GM12878 (cell line): ENCODE measurements at regions not wholly inside any gene's neighbourhood (a gene's known extent, or its start where the extent isn't known, plus 50 kb on each side); places are given as distances from the start of the nearest gene placed in this dataset.

Experiments
- CBFB ChIP-seq: IDR thresholded peaks from 2 replicates; pipeline ENCODE4 v1.6.1; 2016; ENCODE audit warnings: antibody characterized with exemption, low read depth
- EED ChIP-seq: sonication (generic); IDR thresholded peaks from 2 replicates; pipeline ENCODE4 v1.6.1; 2016; ENCODE audit warnings: antibody characterized with exemption, low read depth
- GABPA ChIP-seq: IDR thresholded peaks from 2 replicates; pipeline ENCODE4 v1.6.1; 2014; ENCODE audit warnings: antibody characterized with exemption, low read depth, mild to moderate bottlenecking, inconsistent platforms
- IKZF2 ChIP-seq, 2 experiments: fragments of 450-650 bp; IDR thresholded peaks; 2 replicates each; pipeline ENCODE4 v1.6.1; 2017; ENCODE audit warnings: mild to moderate bottlenecking in 2 of 2, moderate library complexity in 2 of 2
- JUND ChIP-seq: IDR thresholded peaks from 2 replicates; pipeline ENCODE4 v1.6.1; 2012; ENCODE audit warnings: low read depth, mild to moderate bottlenecking, low read length, improper control_type of control experiment, moderate library complexity
- KLF5 ChIP-seq: fragments of 450-650 bp; IDR thresholded peaks from 2 replicates; pipeline ENCODE4 v1.6.1; 2014; ENCODE audit warnings: mild to moderate bottlenecking; ENCODE audit not compliant: partially characterized antibody
- NBN ChIP-seq: fragments of 450-650 bp; IDR thresholded peaks from 2 replicates; pipeline ENCODE4 v1.6.1; 2016
- NR2C1 ChIP-seq: fragments of 450-650 bp; IDR thresholded peaks from 2 replicates; pipeline ENCODE4 v1.6.1; 2017; ENCODE audit warnings: antibody characterized with exemption, mild to moderate bottlenecking, moderate library complexity
- POLR2AphosphoS2 ChIP-seq: IDR thresholded peaks from 2 replicates; pipeline ENCODE4 v1.6.1; 2011; ENCODE audit warnings: low read depth, mild to moderate bottlenecking, low read length, improper control_type of control experiment, moderate library complexity
- RAD51 ChIP-seq: fragments of 450-650 bp; IDR thresholded peaks from 2 replicates; pipeline ENCODE4 v1.6.1; 2016; ENCODE audit warnings: moderate library complexity, mild to moderate bottlenecking, inconsistent platforms
- RBBP5 ChIP-seq: fragments of 200-600 bp; sonication (generic); conservative IDR thresholded peaks from 2 replicates; pipeline ENCODE4 v1.6.1; 2016
- SP1 ChIP-seq: IDR thresholded peaks from one replicate; pipeline ENCODE4 v1.6.1; 2011; ENCODE audit warnings: low read depth, low read length
- SRF ChIP-seq, 2 experiments: IDR thresholded peaks; 2 replicates each; pipeline ENCODE4 v1.6.1; 2011; ENCODE audit warnings: low read depth in 2 of 2, low read length in 2 of 2, mild to moderate bottlenecking in 1 of 2, moderate library complexity in 1 of 2
- TCF12 ChIP-seq: IDR thresholded peaks from 2 replicates; pipeline ENCODE4 v1.6.1; 2011; ENCODE audit warnings: low read depth, mild to moderate bottlenecking, low read length
- TCF7 ChIP-seq: IDR thresholded peaks from 2 replicates; pipeline ENCODE4 v1.6.1; 2014; ENCODE audit warnings: antibody characterized with exemption, borderline replicate concordance
- ZNF207 ChIP-seq: fragments of 450-650 bp; IDR thresholded peaks from 2 replicates; pipeline ENCODE4 v1.6.1; 2014; ENCODE audit warnings: antibody characterized with exemption, mild to moderate bottlenecking, borderline replicate concordance
- TF ChIP-seq, protein P1 (sequence below): fragments of 150-350 bp; IDR thresholded peaks from 2 replicates; pipeline ENCODE4 v1.6.1; 2016; ENCODE audit warnings: low read depth, low read length
- TF ChIP-seq, protein P2 (sequence below): fragments of 450-650 bp; IDR thresholded peaks from 2 replicates; pipeline ENCODE4 v1.6.1; 2014; ENCODE audit warnings: mild to moderate bottlenecking
- TF ChIP-seq, protein P3 (sequence below): IDR thresholded peaks from 2 replicates; pipeline ENCODE4 v1.6.1; 2012; ENCODE audit warnings: mild to moderate bottlenecking, low read depth, low read length
- TF ChIP-seq, protein P4 (sequence below): IDR thresholded peaks from 2 replicates; pipeline ENCODE4 v1.6.1; 2012; ENCODE audit warnings: low read depth, low read length, improper control_type of control experiment
- TF ChIP-seq, protein P5 (sequence below): fragments of 450-650 bp; IDR thresholded peaks from 2 replicates; pipeline ENCODE4 v1.6.1; 2017; ENCODE audit warnings: mild to moderate bottlenecking

DNA sequence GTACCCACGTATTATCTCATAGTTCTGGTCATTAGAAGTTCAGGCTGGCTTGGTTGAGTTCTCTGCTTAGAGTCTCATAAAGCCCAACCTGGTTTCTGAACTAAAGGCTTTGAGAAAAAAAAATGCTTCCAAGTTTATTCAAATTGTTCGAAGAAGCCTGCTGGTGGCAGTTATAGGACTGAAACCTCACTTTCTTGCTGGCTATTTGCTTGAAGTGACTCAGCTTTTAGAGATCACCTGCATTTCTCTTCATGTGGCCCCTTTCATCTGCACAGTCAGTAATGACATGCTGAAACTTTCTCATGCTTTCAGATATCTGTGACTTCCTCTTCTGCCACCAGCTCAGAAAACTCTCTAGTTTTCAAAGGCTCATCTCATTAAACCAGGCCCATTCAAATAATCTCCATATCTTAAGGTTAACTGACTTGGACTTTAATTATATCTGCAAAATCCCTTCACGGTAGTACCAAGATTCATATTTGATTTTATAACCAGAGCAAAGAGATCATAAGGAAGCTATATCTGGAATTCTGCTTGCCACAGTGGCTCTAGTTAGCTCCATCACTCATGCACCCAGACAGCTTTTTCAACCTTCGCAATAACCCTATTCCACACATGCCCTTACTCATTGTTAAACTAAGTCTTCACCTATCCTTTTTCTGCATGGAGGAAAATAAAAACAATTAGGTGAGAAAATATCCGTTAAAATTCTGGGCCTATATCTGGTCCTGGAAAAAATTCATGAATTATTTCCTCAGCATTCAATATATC is 433.8 kb upstream of the CBLB start (continued):
- TF ChIP-seq, protein P1, sequence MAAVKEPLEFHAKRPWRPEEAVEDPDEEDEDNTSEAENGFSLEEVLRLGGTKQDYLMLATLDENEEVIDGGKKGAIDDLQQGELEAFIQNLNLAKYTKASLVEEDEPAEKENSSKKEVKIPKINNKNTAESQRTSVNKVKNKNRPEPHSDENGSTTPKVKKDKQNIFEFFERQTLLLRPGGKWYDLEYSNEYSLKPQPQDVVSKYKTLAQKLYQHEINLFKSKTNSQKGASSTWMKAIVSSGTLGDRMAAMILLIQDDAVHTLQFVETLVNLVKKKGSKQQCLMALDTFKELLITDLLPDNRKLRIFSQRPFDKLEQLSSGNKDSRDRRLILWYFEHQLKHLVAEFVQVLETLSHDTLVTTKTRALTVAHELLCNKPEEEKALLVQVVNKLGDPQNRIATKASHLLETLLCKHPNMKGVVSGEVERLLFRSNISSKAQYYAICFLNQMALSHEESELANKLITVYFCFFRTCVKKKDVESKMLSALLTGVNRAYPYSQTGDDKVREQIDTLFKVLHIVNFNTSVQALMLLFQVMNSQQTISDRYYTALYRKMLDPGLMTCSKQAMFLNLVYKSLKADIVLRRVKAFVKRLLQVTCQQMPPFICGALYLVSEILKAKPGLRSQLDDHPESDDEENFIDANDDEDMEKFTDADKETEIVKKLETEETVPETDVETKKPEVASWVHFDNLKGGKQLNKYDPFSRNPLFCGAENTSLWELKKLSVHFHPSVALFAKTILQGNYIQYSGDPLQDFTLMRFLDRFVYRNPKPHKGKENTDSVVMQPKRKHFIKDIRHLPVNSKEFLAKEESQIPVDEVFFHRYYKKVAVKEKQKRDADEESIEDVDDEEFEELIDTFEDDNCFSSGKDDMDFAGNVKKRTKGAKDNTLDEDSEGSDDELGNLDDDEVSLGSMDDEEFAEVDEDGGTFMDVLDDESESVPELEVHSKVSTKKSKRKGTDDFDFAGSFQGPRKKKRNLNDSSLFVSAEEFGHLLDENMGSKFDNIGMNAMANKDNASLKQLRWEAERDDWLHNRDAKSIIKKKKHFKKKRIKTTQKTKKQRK, result no peak
- TF ChIP-seq, protein P2, sequence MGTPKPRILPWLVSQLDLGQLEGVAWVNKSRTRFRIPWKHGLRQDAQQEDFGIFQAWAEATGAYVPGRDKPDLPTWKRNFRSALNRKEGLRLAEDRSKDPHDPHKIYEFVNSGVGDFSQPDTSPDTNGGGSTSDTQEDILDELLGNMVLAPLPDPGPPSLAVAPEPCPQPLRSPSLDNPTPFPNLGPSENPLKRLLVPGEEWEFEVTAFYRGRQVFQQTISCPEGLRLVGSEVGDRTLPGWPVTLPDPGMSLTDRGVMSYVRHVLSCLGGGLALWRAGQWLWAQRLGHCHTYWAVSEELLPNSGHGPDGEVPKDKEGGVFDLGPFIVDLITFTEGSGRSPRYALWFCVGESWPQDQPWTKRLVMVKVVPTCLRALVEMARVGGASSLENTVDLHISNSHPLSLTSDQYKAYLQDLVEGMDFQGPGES, result no peak
- TF ChIP-seq CBFB, result peak; percentile 7; the same call in 1 of the 2 replicates
- peak in 1 of 2 experiments; percentile 70; a peak in 1 of 4 replicates for TF ChIP-seq SRF (IDR thresholded peaks at IDR 0.05; ENCODE audit: low read depth in 2 of 2, low read length in 2 of 2)
- no peak for TF ChIP-seq RBBP5
- no peak for TF ChIP-seq ZNF207
- TF ChIP-seq, protein P3, sequence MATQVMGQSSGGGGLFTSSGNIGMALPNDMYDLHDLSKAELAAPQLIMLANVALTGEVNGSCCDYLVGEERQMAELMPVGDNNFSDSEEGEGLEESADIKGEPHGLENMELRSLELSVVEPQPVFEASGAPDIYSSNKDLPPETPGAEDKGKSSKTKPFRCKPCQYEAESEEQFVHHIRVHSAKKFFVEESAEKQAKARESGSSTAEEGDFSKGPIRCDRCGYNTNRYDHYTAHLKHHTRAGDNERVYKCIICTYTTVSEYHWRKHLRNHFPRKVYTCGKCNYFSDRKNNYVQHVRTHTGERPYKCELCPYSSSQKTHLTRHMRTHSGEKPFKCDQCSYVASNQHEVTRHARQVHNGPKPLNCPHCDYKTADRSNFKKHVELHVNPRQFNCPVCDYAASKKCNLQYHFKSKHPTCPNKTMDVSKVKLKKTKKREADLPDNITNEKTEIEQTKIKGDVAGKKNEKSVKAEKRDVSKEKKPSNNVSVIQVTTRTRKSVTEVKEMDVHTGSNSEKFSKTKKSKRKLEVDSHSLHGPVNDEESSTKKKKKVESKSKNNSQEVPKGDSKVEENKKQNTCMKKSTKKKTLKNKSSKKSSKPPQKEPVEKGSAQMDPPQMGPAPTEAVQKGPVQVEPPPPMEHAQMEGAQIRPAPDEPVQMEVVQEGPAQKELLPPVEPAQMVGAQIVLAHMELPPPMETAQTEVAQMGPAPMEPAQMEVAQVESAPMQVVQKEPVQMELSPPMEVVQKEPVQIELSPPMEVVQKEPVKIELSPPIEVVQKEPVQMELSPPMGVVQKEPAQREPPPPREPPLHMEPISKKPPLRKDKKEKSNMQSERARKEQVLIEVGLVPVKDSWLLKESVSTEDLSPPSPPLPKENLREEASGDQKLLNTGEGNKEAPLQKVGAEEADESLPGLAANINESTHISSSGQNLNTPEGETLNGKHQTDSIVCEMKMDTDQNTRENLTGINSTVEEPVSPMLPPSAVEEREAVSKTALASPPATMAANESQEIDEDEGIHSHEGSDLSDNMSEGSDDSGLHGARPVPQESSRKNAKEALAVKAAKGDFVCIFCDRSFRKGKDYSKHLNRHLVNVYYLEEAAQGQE, result no peak; the same call in 1 of the 2 replicates
- peak; percentile 97 for TF ChIP-seq TCF12
- TF ChIP-seq RAD51, result peak; percentile 79
- no peak for TF ChIP-seq NR2C1
- TF ChIP-seq, protein P4, sequence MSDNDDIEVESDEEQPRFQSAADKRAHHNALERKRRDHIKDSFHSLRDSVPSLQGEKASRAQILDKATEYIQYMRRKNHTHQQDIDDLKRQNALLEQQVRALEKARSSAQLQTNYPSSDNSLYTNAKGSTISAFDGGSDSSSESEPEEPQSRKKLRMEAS, result no peak
- peak; percentile 80 for TF ChIP-seq NBN
- no peak for TF ChIP-seq POLR2AphosphoS2
- peak; percentile 93 for TF ChIP-seq EED
- no peak for TF ChIP-seq KLF5
- peak; percentile 87 for TF ChIP-seq JUND
- TF ChIP-seq SP1, result peak; percentile 71
- TF ChIP-seq, protein P5, sequence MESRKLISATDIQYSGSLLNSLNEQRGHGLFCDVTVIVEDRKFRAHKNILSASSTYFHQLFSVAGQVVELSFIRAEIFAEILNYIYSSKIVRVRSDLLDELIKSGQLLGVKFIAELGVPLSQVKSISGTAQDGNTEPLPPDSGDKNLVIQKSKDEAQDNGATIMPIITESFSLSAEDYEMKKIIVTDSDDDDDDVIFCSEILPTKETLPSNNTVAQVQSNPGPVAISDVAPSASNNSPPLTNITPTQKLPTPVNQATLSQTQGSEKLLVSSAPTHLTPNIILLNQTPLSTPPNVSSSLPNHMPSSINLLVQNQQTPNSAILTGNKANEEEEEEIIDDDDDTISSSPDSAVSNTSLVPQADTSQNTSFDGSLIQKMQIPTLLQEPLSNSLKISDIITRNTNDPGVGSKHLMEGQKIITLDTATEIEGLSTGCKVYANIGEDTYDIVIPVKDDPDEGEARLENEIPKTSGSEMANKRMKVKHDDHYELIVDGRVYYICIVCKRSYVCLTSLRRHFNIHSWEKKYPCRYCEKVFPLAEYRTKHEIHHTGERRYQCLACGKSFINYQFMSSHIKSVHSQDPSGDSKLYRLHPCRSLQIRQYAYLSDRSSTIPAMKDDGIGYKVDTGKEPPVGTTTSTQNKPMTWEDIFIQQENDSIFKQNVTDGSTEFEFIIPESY, result no peak
- peak; percentile 95 for TF ChIP-seq IKZF2 (IDR thresholded peaks at IDR 0.05)
- TF ChIP-seq GABPA, result peak; percentile 63
- peak; percentile 99 for TF ChIP-seq TCF7
